IMR-90 (cell line): ENCODE measurements at regions not wholly inside any gene's neighbourhood (a gene's known extent, or its start where the extent isn't known, plus 50 kb on each side); places are given as distances from the start of the nearest gene placed in this dataset.

ENCODE experiments used
- ATAC-seq: fragments of 200-7000 bp; cut with Tn5 transposase; 2 replicates; pipeline ENCODE4 v1.9.1; 2020; ENCODE audit warnings: low read depth, mild to moderate bottlenecking, moderate library complexity
- BruUV-seq: library from RNA; stranded (reverse); fragments of 400-500 nt; replicated peaks from 2 replicates; lab custom pipeline; 2021; lab: Mats Ljungman, UMichigan
- CTCF ChIA-PET: fragments of 300-600 bp; formaldehyde crosslinking; extraction: SDS; loops from one replicate; lab custom pipeline; 2021; ENCODE audit warnings: antibody characterized with exemption; lab: Yijun Ruan, JAX
- POLR2A ChIA-PET: fragments of 300-600 bp; sonication (Branson Sonifier 250); formaldehyde crosslinking; loops from one replicate; lab custom pipeline; 2022; ENCODE audit warnings: antibody characterized with exemption; ENCODE audit not compliant: unreplicated experiment; lab: Charles Lee
- DNase-seq: peaks from one replicate; pipeline ENCODE4 v3.0.0; 2013
- H2AFZ ChIP-seq: replicated peaks from 2 replicates; pipeline ENCODE3; 2013; ENCODE audit warnings: low read length, mild to moderate bottlenecking; ENCODE audit not compliant: poor library complexity
- H2AK5ac ChIP-seq: 2 replicates; pipeline ENCODE4 v1.6.1; 2013; ENCODE audit warnings: low read depth, low read length, inconsistent platforms
- H2AK9ac ChIP-seq: replicated peaks from 2 replicates; pipeline ENCODE3; 2013; ENCODE audit warnings: mild to moderate bottlenecking, low read depth, low read length, moderate library complexity; ENCODE audit not compliant: poor library complexity
- H2BK120ac ChIP-seq: 2 replicates; pipeline ENCODE4 v1.6.1; 2013; ENCODE audit warnings: low read depth, low read length, inconsistent platforms
- H2BK15ac ChIP-seq: 3 replicates; pipeline ENCODE4 v1.6.1; 2013; ENCODE audit warnings: low read depth, low read length, inconsistent platforms
- H2BK20ac ChIP-seq: 2 replicates; pipeline ENCODE4 v1.6.1; 2013; ENCODE audit warnings: low read depth, mild to moderate bottlenecking, inconsistent platforms, low read length, moderate library complexity
- H2BK5ac ChIP-seq: 2 replicates; pipeline ENCODE4 v1.6.1; 2013; ENCODE audit warnings: mild to moderate bottlenecking, low read depth, low read length, inconsistent platforms; ENCODE audit not compliant: poor library complexity, severe bottlenecking
- H3K14ac ChIP-seq: replicated peaks from 2 replicates; pipeline ENCODE4 v1.6.1; 2013; ENCODE audit warnings: low read depth, low read length, inconsistent platforms
- H3K18ac ChIP-seq: 2 replicates; pipeline ENCODE4 v1.6.1; 2013; ENCODE audit warnings: low read depth, low read length, control low read depth
- H3K23ac ChIP-seq: 2 replicates; pipeline ENCODE4 v1.6.1; 2013; ENCODE audit warnings: low read depth, low read length, inconsistent platforms
- H3K27ac ChIP-seq: 2 replicates; pipeline ENCODE4 v1.5.1; 2013; ENCODE audit warnings: mild to moderate bottlenecking, control low read depth, low read length; ENCODE audit not compliant: insufficient read depth
- H3K27me3 ChIP-seq: 2 replicates; pipeline ENCODE4 v1.6.1; 2013; ENCODE audit warnings: low read length; ENCODE audit not compliant: control insufficient read depth, insufficient read depth
- H3K36me3 ChIP-seq: 2 replicates; pipeline ENCODE4 v1.6.1; 2013; ENCODE audit warnings: low read length, mixed read lengths; ENCODE audit not compliant: control insufficient read depth, insufficient read depth
- H3K4ac ChIP-seq: 2 replicates; pipeline ENCODE4 v1.6.1; 2013; ENCODE audit warnings: low read depth, low read length, inconsistent platforms
- H3K4me1 ChIP-seq: 2 replicates; pipeline ENCODE4 v1.6.1; 2013; ENCODE audit warnings: low read length, mixed read lengths; ENCODE audit not compliant: control insufficient read depth, insufficient read depth
- H3K4me2 ChIP-seq: 2 replicates; pipeline ENCODE4 v1.6.1; 2013; ENCODE audit warnings: low read depth, mild to moderate bottlenecking, control low read depth, low read length, moderate library complexity
- H3K4me3 ChIP-seq: 2 replicates; pipeline ENCODE4 v1.5.1; 2013; ENCODE audit warnings: low read depth, mild to moderate bottlenecking, control low read depth, low read length, moderate library complexity; ENCODE audit not compliant: insufficient read depth
- H3K56ac ChIP-seq: 2 replicates; pipeline ENCODE4 v1.6.1; 2013; ENCODE audit warnings: low read length, inconsistent platforms; ENCODE audit not compliant: insufficient read depth; ENCODE audit errors: extremely low read depth
- H3K79me1 ChIP-seq, 2 experiments: 2 replicates each; pipeline ENCODE4 v1.6.1; 2013; ENCODE audit warnings: low read length in 2 of 2, inconsistent platforms in 1 of 2, low read depth in 1 of 2
- H3K9ac ChIP-seq: 2 replicates; pipeline ENCODE4 v1.6.1; 2013; ENCODE audit warnings: low read depth, low read length, control low read depth
- H3K9me1 ChIP-seq: 2 replicates; pipeline ENCODE4 v1.6.1; 2013; ENCODE audit warnings: low read length, inconsistent platforms; ENCODE audit not compliant: insufficient read depth
- H3K9me3 ChIP-seq: 2 replicates; pipeline ENCODE4 v1.6.1; 2013; ENCODE audit warnings: low read length; ENCODE audit not compliant: control insufficient read depth, insufficient read depth
- H4K20me1 ChIP-seq: 2 replicates; pipeline ENCODE4 v1.6.1; 2013; ENCODE audit warnings: low read length, inconsistent platforms; ENCODE audit not compliant: insufficient read depth
- H4K5ac ChIP-seq: 2 replicates; pipeline ENCODE4 v1.6.1; 2013; ENCODE audit warnings: mild to moderate bottlenecking, low read depth, low read length, control low read depth
- H4K8ac ChIP-seq, 2 experiments: 2 replicates each; pipeline ENCODE4 v1.6.1; 2013; ENCODE audit warnings: low read depth in 2 of 2, low read length in 2 of 2, control low read depth in 1 of 2, inconsistent platforms in 1 of 2
- H4K91ac ChIP-seq: 2 replicates; pipeline ENCODE4 v1.6.1; 2013; ENCODE audit warnings: low read depth, low read length, inconsistent platforms; ENCODE audit not compliant: insufficient read depth
- BHLHE40 ChIP-seq: fragments of 150-350 bp; IDR thresholded peaks from 2 replicates; pipeline ENCODE4 v1.6.1; 2016; ENCODE audit warnings: mild to moderate bottlenecking, low read depth, low read length
- CEBPB ChIP-seq: IDR thresholded peaks from 2 replicates; pipeline ENCODE4 v1.6.1; 2012; ENCODE audit warnings: low read depth, low read length, improper control_type of control experiment
- CHD1 ChIP-seq: IDR thresholded peaks from 2 replicates; pipeline ENCODE4 v1.6.1; 2012; ENCODE audit warnings: low read depth, low read length, improper control_type of control experiment
- CTCF ChIP-seq: conservative IDR thresholded peaks from 2 replicates; pipeline ENCODE4 v1.5.1; 2012; ENCODE audit warnings: mild to moderate bottlenecking, low read depth, low read length, improper control_type of control experiment
- ELK1 ChIP-seq: fragments of 150-350 bp; IDR thresholded peaks from 2 replicates; pipeline ENCODE4 v1.6.1; 2016; ENCODE audit warnings: low read depth, mild to moderate bottlenecking, low read length, moderate library complexity, borderline replicate concordance
- FOS ChIP-seq: fragments of 150-350 bp; IDR thresholded peaks from 2 replicates; pipeline ENCODE4 v1.6.1; 2016; ENCODE audit warnings: low read depth, low read length
- MAFK ChIP-seq: IDR thresholded peaks from 2 replicates; pipeline ENCODE4 v1.6.1; 2012; ENCODE audit warnings: low read depth, low read length, improper control_type of control experiment
- MAZ ChIP-seq: IDR thresholded peaks from 2 replicates; pipeline ENCODE4 v1.6.1; 2012; ENCODE audit warnings: low read depth, mild to moderate bottlenecking, low read length, improper control_type of control experiment, moderate library complexity, borderline replicate concordance
- MXI1 ChIP-seq: IDR thresholded peaks from 2 replicates; pipeline ENCODE4 v1.6.1; 2012; ENCODE audit warnings: low read depth, mild to moderate bottlenecking, low read length, moderate library complexity, borderline replicate concordance
- NFE2L2 ChIP-seq: fragments of 150-350 bp; IDR thresholded peaks from 2 replicates; pipeline ENCODE4 v1.6.1; 2016; ENCODE audit warnings: low read depth, mild to moderate bottlenecking, low read length
- POLR2A ChIP-seq: IDR thresholded peaks from 2 replicates; pipeline ENCODE4 v1.6.1; 2012; ENCODE audit warnings: mild to moderate bottlenecking, low read depth, low read length
- RAD21 ChIP-seq: IDR thresholded peaks from 2 replicates; pipeline ENCODE4 v1.6.1; 2012; ENCODE audit warnings: low read length, improper control_type of control experiment
- RCOR1 ChIP-seq: IDR thresholded peaks from 2 replicates; pipeline ENCODE4 v1.6.1; 2012; ENCODE audit warnings: mild to moderate bottlenecking, low read length, improper control_type of control experiment; ENCODE audit not compliant: insufficient replicate concordance
- RFX5 ChIP-seq: IDR thresholded peaks from 2 replicates; pipeline ENCODE4 v1.8.0; 2012; ENCODE audit warnings: low read depth, mild to moderate bottlenecking, low read length, moderate library complexity
- SMC3 ChIP-seq: fragments of 150-350 bp; IDR thresholded peaks from 2 replicates; pipeline ENCODE4 v1.6.1; 2016; ENCODE audit warnings: low read depth, mild to moderate bottlenecking, antibody characterized with exemption, low read length, moderate library complexity
- USF2 ChIP-seq: fragments of 150-350 bp; IDR thresholded peaks from 2 replicates; pipeline ENCODE4 v1.6.1; 2017; ENCODE audit warnings: mild to moderate bottlenecking, antibody characterized with exemption, low read length, low read depth
- WGBS, 2 experiments: methylation state at CpG; one replicate each; pipeline versions ENCODE4 v1.1.5 to v1.1.7; 2013; ENCODE audit warnings: missing lambda C conversion rate in 2 of 2; ENCODE audit not compliant: insufficient read length in 1 of 2; ENCODE audit errors: extremely low coverage in 2 of 2; 5-methylcytosine and 5-hydroxymethylcytosine counted together
- dilution Hi-C: fragments of 300-500 bp; cut with HindIII; formaldehyde crosslinking; loops from one replicate; pipeline ENCODE4 v1.14.3; 2018; ENCODE audit warnings: low sequenced_read_pairs; ENCODE audit not compliant: unreplicated experiment
- in situ Hi-C: fragments of 300-500 bp; cut with MboI; formaldehyde crosslinking; loops from 3 replicates; pipeline ENCODE4 v1.14.3; 2019; ENCODE audit warnings: low sequenced_read_pairs, inconsistent platforms, mixed read lengths
- intact Hi-C: fragments of 100-400 bp; cut with micrococcal nuclease; formaldehyde crosslinking; loops from 2 replicates; pipeline ENCODE4 v1.10.0; 2022

DNA sequence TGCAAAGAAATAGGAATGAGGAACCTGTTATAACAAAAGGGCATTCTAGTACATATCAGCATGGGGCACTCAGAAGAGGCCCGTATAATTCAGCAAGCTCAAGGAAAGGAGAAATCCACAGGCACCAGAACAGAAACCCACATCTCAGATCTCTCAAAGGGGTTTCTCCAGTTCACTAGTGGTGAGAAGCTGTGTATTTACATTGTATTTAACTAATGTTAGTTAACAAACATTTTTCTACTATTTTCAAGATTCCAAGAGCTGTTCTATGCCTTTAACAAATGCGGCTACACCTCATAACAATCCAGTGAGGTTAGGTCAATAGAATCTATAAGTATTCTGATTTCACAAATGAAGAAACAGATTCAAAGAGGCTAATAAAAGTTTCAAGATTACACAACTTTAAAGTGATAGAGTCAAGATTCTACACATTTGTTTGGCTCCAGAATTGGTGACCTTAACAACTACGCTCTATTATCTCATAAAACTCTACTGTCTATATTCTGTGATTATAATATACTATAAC lies 77.3 kb downstream of the CXXC4 start:
- POLR2A ChIA-PET: no interaction called here
- H2AK5ac ChIP-seq: no peak overlapping the region
- CTCF ChIA-PET: interaction anchor here (0.9 kb wide), 1 partner anchor 15 kb away, joined by 4 read pairs; no protein-coding TSS in a partner anchor
- H3K18ac ChIP-seq: no peak overlapping the region
- H3K9me3 ChIP-seq: peaks cover 2% of the 10 kb centered on the region; the same call in 1 of the 2 replicates
- TF ChIP-seq USF2: no peak
- TF ChIP-seq ELK1: no peak
- no peak for TF ChIP-seq BHLHE40
- TF ChIP-seq NFE2L2: no peak
- TF ChIP-seq CTCF: no peak
- no peak for TF ChIP-seq FOS
- no peak for TF ChIP-seq MXI1
- no peak for TF ChIP-seq SMC3
- no peak for TF ChIP-seq CEBPB
- no peak for TF ChIP-seq MAZ
- no peak for TF ChIP-seq RCOR1
- no peak for TF ChIP-seq MAFK
- TF ChIP-seq RAD21: no peak
- TF ChIP-seq CHD1: no peak
- TF ChIP-seq RFX5: no peak
- no peak for TF ChIP-seq POLR2A
- ATAC-seq (no peak), DNase-seq (no peak)
- no peak overlapping the region for H4K91ac ChIP-seq
- no peaks in the 10 kb centered on the region for H4K20me1 ChIP-seq
- H3K14ac ChIP-seq: no peak overlapping the region
- H3K36me3 ChIP-seq: no peaks in the 10 kb centered on the region
- no peak overlapping the region for H2BK5ac ChIP-seq
- H3K4me1 ChIP-seq: no peaks in the 10 kb centered on the region
- BruUV-seq: no TSS peak
- no peak overlapping the region for H2BK120ac ChIP-seq
- intact Hi-C loops: no loop called here
- no peak overlapping the region for H3K27ac ChIP-seq
- H3K56ac ChIP-seq: no peak overlapping the region
- no peak overlapping the region for H2AFZ ChIP-seq
- H3K4me2 ChIP-seq: no peak overlapping the region
- H3K79me1 ChIP-seq: no peaks in the 10 kb centered on the region
- H2AK9ac ChIP-seq: no peak overlapping the region
- H3K4ac ChIP-seq: no peak overlapping the region
- H3K27me3 ChIP-seq: no peaks in the 10 kb centered on the region
- H2BK20ac ChIP-seq: no peak overlapping the region
- no peak overlapping the region for H4K8ac ChIP-seq
- dilution Hi-C loops: no loop called here
- H3K9me1 ChIP-seq: no peaks in the 10 kb centered on the region
- no peak overlapping the region for H3K23ac ChIP-seq
- WGBS, 2 experiments: no CpG with 5 or more reads among the region's 3 CpGs
- H3K4me3 ChIP-seq: no peak overlapping the region
- in situ Hi-C loops: no loop called here
- H2BK15ac ChIP-seq: no peak overlapping the region
- H4K5ac ChIP-seq: no peak overlapping the region
- H3K9ac ChIP-seq: no peak overlapping the region
